Activated naive CD8-positive, alpha-beta T cell (primary cell): ENCODE measurements at regions not wholly inside any gene's neighbourhood (a gene's known extent, or its start where the extent isn't known, plus 50 kb on each side); places are given as distances from the start of the nearest gene placed in this dataset.

ENCODE experiments used
- H3K27ac Mint-ChIP-seq: one replicate; pipeline ENCODE4 v1.8.0; 2021; ENCODE audit warnings: mixed read lengths
- H3K27me3 Mint-ChIP-seq: one replicate; pipeline ENCODE4 v1.8.0; 2021; ENCODE audit warnings: mixed read lengths
- H3K36me3 Mint-ChIP-seq: one replicate; pipeline ENCODE4 v1.8.0; 2021; ENCODE audit warnings: mixed read lengths
- H3K4me1 Mint-ChIP-seq: one replicate; pipeline ENCODE4 v1.8.0; 2021; ENCODE audit warnings: low read depth, mixed read lengths
- H3K4me3 Mint-ChIP-seq: one replicate; pipeline ENCODE4 v1.8.0; 2021; ENCODE audit warnings: mild to moderate bottlenecking, mixed read lengths
- H3K9me3 Mint-ChIP-seq: one replicate; pipeline ENCODE4 v1.8.0; 2021; ENCODE audit warnings: low read depth, mixed read lengths

GRCh38 chr20:62563561-62563960, 78.7 kb upstream of the SLCO4A1 start:
- H3K27me3 Mint-ChIP-seq = peaks cover 6% of the 10 kb centered on the region
- H3K9me3 Mint-ChIP-seq = no peaks in the 10 kb centered on the region
- H3K27ac Mint-ChIP-seq = no peak overlapping the region
- H3K4me3 Mint-ChIP-seq = no peak overlapping the region
- H3K4me1 Mint-ChIP-seq = peaks cover 4% of the 10 kb centered on the region
- no peaks in the 10 kb centered on the region for H3K36me3 Mint-ChIP-seq

DNA sequence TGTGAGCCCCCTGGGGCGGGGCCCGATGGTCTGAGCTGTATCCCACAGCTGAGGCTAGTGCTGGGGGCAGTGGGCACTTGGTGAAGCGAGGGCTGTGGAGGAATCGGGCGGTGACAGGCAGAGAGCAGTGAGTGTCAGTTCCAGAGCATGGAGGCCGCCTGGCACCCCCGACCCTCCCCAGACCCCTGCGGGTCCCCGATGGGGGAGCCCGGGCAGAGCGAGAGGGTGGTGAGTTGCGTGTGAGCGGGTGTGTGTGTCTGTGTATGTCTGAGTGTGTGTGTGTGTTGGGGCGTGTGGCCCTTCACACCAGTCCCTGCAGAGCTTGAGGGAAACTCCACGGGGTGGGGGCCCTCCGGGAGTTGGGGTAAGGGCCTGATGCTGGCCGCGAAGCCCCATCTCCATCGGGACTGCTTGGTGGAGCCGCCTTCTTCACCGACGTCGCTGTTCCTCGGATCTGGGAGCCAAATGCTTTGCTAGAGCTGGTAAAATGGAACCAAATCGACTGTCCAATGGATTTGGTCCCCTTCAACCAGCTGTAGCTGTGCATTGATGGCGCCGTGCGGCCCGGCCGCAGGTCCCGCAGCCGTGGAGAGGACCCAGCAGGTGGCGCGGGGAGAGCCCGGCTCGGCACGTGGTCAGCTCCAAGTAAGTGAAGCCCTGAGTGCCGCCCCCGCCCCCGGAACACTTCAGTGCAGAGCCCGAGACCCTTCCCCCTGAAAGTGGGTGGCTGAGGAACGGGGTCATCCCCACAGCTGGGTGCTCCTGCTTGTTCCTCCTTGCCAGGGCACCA, 77.7 kb upstream of the SLCO4A1 start:
- Mint-ChIP-seq H3K27me3 (peaks cover 7% of the 10 kb centered on the region), H3K27ac (no peak overlapping the region), H3K4me1 (peaks cover 4% of the 10 kb centered on the region), H3K36me3 (no peaks in the 10 kb centered on the region), H3K4me3 (no peak overlapping the region), H3K9me3 (no peaks in the 10 kb centered on the region)

DNA sequence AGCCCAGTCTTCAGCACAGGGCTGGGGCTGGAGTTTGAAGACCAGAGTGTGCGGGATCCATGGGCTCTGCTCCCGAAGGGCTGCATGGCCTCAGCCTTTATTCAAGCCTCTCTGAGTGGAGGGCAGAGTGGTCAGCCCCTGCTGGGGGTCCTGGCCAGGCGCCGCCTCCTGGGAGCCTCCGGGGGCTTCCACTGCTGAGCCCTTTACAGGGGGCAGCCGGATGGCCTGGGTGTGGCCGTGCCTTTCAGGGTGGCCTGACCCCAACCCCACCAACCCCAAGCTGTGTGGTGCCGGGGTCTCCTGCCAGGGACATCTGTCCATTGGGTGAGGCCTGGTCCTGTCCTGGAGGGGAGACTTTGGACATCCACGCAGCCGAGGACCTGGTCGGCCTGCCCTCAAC, 76.0 kb upstream of the SLCO4A1 start:
- peaks cover 4% of the 10 kb centered on the region for H3K4me1 Mint-ChIP-seq
- no peaks in the 10 kb centered on the region for H3K36me3 Mint-ChIP-seq

DNA sequence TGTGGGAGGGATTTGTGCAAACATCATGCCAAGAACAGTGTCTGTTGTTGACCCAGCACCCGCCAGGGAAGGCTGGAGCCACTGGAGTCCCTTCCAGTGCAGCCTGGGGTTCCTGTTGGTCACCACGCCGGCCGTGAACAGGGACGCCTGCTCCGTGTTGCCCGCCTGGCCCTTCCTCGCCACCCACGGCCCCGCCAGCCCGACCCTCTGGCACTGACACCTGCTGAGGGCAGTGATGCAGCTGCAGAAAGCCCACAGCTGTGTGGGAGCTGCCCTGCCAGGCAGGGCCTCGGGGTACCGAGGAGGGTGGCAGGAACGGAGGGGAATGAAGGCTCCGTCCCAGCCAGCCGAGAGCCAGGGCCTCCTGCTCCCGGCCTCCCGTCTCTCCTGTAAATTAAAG, 75.5 kb upstream of the SLCO4A1 start:
- H3K27ac Mint-ChIP-seq = no peak overlapping the region
- no peaks in the 10 kb centered on the region for H3K36me3 Mint-ChIP-seq
- H3K4me1 Mint-ChIP-seq = no peaks in the 10 kb centered on the region
- H3K4me3 Mint-ChIP-seq = no peak overlapping the region
- H3K9me3 Mint-ChIP-seq = no peaks in the 10 kb centered on the region
- peaks cover 3% of the 10 kb centered on the region for H3K27me3 Mint-ChIP-seq

More for the DNA sequence above, 76.0 kb upstream of the SLCO4A1 start:
- H3K4me3 Mint-ChIP-seq = no peak overlapping the region
- no peak overlapping the region for H3K27ac Mint-ChIP-seq
- H3K9me3 Mint-ChIP-seq = no peaks in the 10 kb centered on the region
- H3K27me3 Mint-ChIP-seq = peaks cover 7% of the 10 kb centered on the region

DNA sequence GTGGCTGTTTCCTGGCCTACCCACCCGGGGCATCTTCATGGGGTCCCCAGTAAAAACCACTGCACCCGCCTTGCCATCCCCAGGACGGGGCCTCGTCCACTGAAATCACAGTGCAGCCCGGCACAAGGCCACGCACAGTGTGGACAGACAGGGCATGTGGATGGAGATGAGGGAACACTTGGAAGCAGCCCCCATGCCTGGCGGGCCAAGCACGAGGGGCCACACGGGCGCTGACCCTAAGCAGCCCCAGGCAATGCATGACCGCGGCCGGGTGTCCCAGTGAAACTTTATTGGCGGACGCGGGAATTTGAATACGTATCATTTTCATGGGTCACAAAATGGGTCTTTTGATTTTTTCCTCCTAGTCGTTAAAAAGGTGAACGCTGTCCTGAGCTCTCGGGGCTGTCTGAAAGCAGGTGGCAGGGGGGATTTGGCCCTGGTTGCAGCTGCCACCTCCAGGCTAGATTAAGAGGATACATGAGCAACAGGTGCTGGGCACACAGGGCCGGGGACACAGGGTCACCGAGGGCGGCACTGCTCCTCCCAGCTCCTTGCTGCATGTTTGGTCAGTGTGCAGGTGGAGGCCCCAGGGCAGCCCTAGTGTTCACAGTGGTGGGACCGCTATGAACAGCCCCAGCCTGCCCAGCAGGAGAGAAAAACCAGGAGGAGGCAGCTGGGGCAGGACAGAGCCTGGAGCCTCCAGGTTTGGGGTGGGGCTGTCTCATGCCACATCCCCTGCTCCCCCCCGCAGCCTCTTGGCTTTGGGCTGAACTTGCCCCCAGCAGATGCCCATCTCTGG, 74.9 kb upstream of the SLCO4A1 start:
- Mint-ChIP-seq H3K27me3 (peaks cover 3% of the 10 kb centered on the region), H3K9me3 (no peaks in the 10 kb centered on the region), H3K4me3 (no peak overlapping the region), H3K36me3 (no peaks in the 10 kb centered on the region), H3K27ac (no peak overlapping the region), H3K4me1 (peaks cover 3% of the 10 kb centered on the region)

GRCh38 chr20:62568045-62568389, 74.3 kb upstream of the SLCO4A1 start:
- peaks cover 3% of the 10 kb centered on the region for H3K27me3 Mint-ChIP-seq
- no peaks in the 10 kb centered on the region for H3K9me3 Mint-ChIP-seq
- H3K4me1 Mint-ChIP-seq = peaks cover 3% of the 10 kb centered on the region
- no peaks in the 10 kb centered on the region for H3K36me3 Mint-ChIP-seq
- H3K4me3 Mint-ChIP-seq = no peak overlapping the region
- no peak overlapping the region for H3K27ac Mint-ChIP-seq

GRCh38 chr20:62569615-62570014, 72.7 kb upstream of the SLCO4A1 start:
- Mint-ChIP-seq H3K4me3 (no peak overlapping the region), H3K4me1 (peaks cover 3% of the 10 kb centered on the region), H3K36me3 (no peaks in the 10 kb centered on the region), H3K27me3 (peaks cover 6% of the 10 kb centered on the region), H3K9me3 (no peaks in the 10 kb centered on the region), H3K27ac (no peak overlapping the region)

GRCh38 chr20:62570403-62570802, 71.9 kb upstream of the SLCO4A1 start:
- Mint-ChIP-seq H3K27me3 (peaks cover 6% of the 10 kb centered on the region), H3K36me3 (no peaks in the 10 kb centered on the region), H3K9me3 (no peaks in the 10 kb centered on the region), H3K27ac (no peak overlapping the region), H3K4me1 (peaks cover 3% of the 10 kb centered on the region), H3K4me3 (no peak overlapping the region)

DNA sequence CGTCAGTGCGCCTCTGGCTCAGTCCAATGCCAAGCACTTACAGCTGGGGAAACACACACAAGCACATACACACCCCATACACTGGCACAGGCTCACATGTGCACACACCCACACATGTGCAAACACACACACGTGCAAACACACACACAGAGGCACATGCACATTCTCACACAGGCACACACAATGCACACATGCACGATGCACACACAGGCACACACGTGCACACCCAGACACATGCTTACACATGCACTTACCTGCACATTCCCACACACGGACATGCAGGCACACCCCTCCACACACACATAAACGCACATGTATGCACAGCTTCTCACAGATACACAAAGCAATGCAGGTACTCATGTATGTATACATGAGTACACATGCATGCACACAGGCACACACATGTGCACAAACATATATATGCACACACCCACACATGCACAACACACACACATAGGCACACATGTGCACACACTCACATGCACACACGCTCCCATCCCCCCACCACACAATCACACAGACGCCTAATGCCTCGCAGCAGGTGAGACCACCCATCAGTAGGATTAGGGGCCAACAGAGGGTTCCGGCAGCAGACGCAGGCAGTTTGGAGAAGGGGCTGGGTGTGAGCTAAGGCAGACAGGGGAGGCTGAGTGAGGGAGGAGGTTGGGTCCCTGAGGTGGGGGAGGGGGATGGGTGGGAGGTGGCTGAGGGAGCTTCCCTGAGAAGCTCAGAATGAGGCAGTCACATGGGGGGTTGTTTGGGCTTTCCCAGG, 71.2 kb upstream of the SLCO4A1 start:
- Mint-ChIP-seq H3K4me1 (peaks cover 3% of the 10 kb centered on the region), H3K27me3 (peaks cover 8% of the 10 kb centered on the region), H3K4me3 (no peak overlapping the region), H3K27ac (no peak overlapping the region), H3K9me3 (no peaks in the 10 kb centered on the region), H3K36me3 (no peaks in the 10 kb centered on the region)

GRCh38 chr20:62571669-62572344, 70.5 kb upstream of the SLCO4A1 start:
- no peaks in the 10 kb centered on the region for H3K9me3 Mint-ChIP-seq
- H3K4me1 Mint-ChIP-seq = peaks cover 3% of the 10 kb centered on the region
- no peaks in the 10 kb centered on the region for H3K36me3 Mint-ChIP-seq
- no peak overlapping the region for H3K4me3 Mint-ChIP-seq
- no peak overlapping the region for H3K27ac Mint-ChIP-seq
- H3K27me3 Mint-ChIP-seq = peaks cover 8% of the 10 kb centered on the region

GRCh38 chr20:62572980-62573379, 69.3 kb upstream of the SLCO4A1 start:
- Mint-ChIP-seq H3K9me3 (no peaks in the 10 kb centered on the region), H3K27ac (no peak overlapping the region), H3K4me1 (peaks cover 3% of the 10 kb centered on the region), H3K36me3 (no peaks in the 10 kb centered on the region), H3K27me3 (peaks cover 8% of the 10 kb centered on the region), H3K4me3 (no peak overlapping the region)

GRCh38 chr20:62573817-62574216, 68.5 kb upstream of the SLCO4A1 start:
- no peaks in the 10 kb centered on the region for H3K36me3 Mint-ChIP-seq
- H3K9me3 Mint-ChIP-seq = no peaks in the 10 kb centered on the region
- H3K27me3 Mint-ChIP-seq = peaks cover 7% of the 10 kb centered on the region
- no peak overlapping the region for H3K27ac Mint-ChIP-seq
- H3K4me3 Mint-ChIP-seq = no peak overlapping the region
- H3K4me1 Mint-ChIP-seq = peaks cover 3% of the 10 kb centered on the region

- Mint-ChIP-seq H3K36me3 (no peaks in the 10 kb centered on the region), H3K27ac (no peak overlapping the region), H3K4me1 (peaks cover 3% of the 10 kb centered on the region), H3K27me3 (peaks cover 10% of the 10 kb centered on the region), H3K9me3 (no peaks in the 10 kb centered on the region), H3K4me3 (no peak overlapping the region)
Observed at GRCh38 chr20:62574230-62574993, 67.9 kb upstream of the SLCO4A1 start.
